ENCODE measurements at regions not wholly inside any gene's neighbourhood (a gene's known extent, or its start where the extent isn't known, plus 50 kb on each side); places are given as distances from the start of the nearest gene placed in this dataset.

- CTCF ChIA-PET, result no interaction called here
Observed at GRCh38 chr1:60292140-60292539, 218.6 kb upstream of the C1orf87 start.

GRCh38 chr1:60290393-60290792, 216.8 kb upstream of the C1orf87 start:
- Histone ChIP-seq H3K9me3 (ENCODE audit: low read depth, low read length, poor library complexity, severe bottlenecking) (no peaks in the 10 kb centered on the region), H3K4me1 (ENCODE audit: insufficient read depth, low read length, poor library complexity, severe bottlenecking) (no peaks in the 10 kb centered on the region), H3K4me3 (ENCODE audit: low read depth, low read length, poor library complexity, severe bottlenecking) (no peak overlapping the region), H3K36me3 (ENCODE audit: insufficient read depth, low read length, poor library complexity, severe bottlenecking) (no peaks in the 10 kb centered on the region), H3K27me3 (replicated peaks; ENCODE audit: insufficient read depth, low read depth, low read length, poor library complexity) (peaks cover 61% of the 10 kb centered on the region), H3K27ac (ENCODE audit: low read depth, low read length, poor library complexity, severe bottlenecking) (no peak overlapping the region)
- no peak for DNase-seq (ENCODE audit: low spot score)
- no peak for TF ChIP-seq CTCF (conservative IDR thresholded peaks at IDR 0.05; ENCODE audit: low read depth, low read length)
- no peak for TF ChIP-seq EZH2 (IDR thresholded peaks at IDR 0.05; ENCODE audit: borderline replicate concordance, low read depth, low read length, poor library complexity, severe bottlenecking)
- BruUV-seq (replicated peaks), result no TSS peak
- ChIA-PET CTCF (no interaction called here), POLR2A (ENCODE audit: low non-redundant PET) (no interaction called here)
- intact Hi-C loops (cut with micrococcal nuclease; ENCODE audit: unreplicated experiment), result no loop called here

More at GRCh38 chr1:60292140-60292539, 218.6 kb upstream of the C1orf87 start:
- Histone ChIP-seq H3K4me3 (ENCODE audit: low read depth, low read length, poor library complexity, severe bottlenecking) (no peak overlapping the region), H3K27me3 (replicated peaks; ENCODE audit: insufficient read depth, low read depth, low read length, poor library complexity) (peaks cover 73% of the 10 kb centered on the region), H3K4me1 (ENCODE audit: insufficient read depth, low read length, poor library complexity, severe bottlenecking) (no peaks in the 10 kb centered on the region), H3K36me3 (ENCODE audit: insufficient read depth, low read length, poor library complexity, severe bottlenecking) (no peaks in the 10 kb centered on the region), H3K9me3 (ENCODE audit: low read depth, low read length, poor library complexity, severe bottlenecking) (no peaks in the 10 kb centered on the region), H3K27ac (ENCODE audit: low read depth, low read length, poor library complexity, severe bottlenecking) (no peak overlapping the region)
- intact Hi-C loops (cut with micrococcal nuclease; ENCODE audit: unreplicated experiment), result no loop called here
- TF ChIP-seq EZH2 (IDR thresholded peaks at IDR 0.05; ENCODE audit: borderline replicate concordance, low read depth, low read length, poor library complexity, severe bottlenecking), result no peak
- BruUV-seq (replicated peaks), result no TSS peak
- DNase-seq (ENCODE audit: low spot score), result no peak
- POLR2A ChIA-PET (ENCODE audit: low non-redundant PET), result no interaction called here

GRCh38 chr1:60287536-60287935, 214.0 kb upstream of the C1orf87 start:
- POLR2A ChIA-PET (ENCODE audit: low non-redundant PET), result no interaction called here

More at GRCh38 chr1:60287536-60287935, 214.0 kb upstream of the C1orf87 start:
- Histone ChIP-seq H3K27ac (ENCODE audit: low read depth, low read length, poor library complexity, severe bottlenecking) (no peak overlapping the region), H3K36me3 (ENCODE audit: insufficient read depth, low read length, poor library complexity, severe bottlenecking) (no peaks in the 10 kb centered on the region), H3K9me3 (ENCODE audit: low read depth, low read length, poor library complexity, severe bottlenecking) (no peaks in the 10 kb centered on the region), H3K4me1 (ENCODE audit: insufficient read depth, low read length, poor library complexity, severe bottlenecking) (no peaks in the 10 kb centered on the region), H3K4me3 (ENCODE audit: low read depth, low read length, poor library complexity, severe bottlenecking) (no peak overlapping the region), H3K27me3 (replicated peaks; ENCODE audit: insufficient read depth, low read depth, low read length, poor library complexity) (peaks cover 33% of the 10 kb centered on the region)
- intact Hi-C loops (cut with micrococcal nuclease; ENCODE audit: unreplicated experiment), result no loop called here
- CTCF ChIA-PET, result no interaction called here
- no peak for TF ChIP-seq EZH2 (IDR thresholded peaks at IDR 0.05; ENCODE audit: borderline replicate concordance, low read depth, low read length, poor library complexity, severe bottlenecking)
- TF ChIP-seq CTCF (conservative IDR thresholded peaks at IDR 0.05; ENCODE audit: low read depth, low read length), result no peak
- no TSS peak for BruUV-seq (replicated peaks)
- no peak for DNase-seq (ENCODE audit: low spot score)

Measured in A673 (cell line).